ENCODE measurements at regions not wholly inside any gene's neighbourhood (a gene's known extent, or its start where the extent isn't known, plus 50 kb on each side); places are given as distances from the start of the nearest gene placed in this dataset.

GRCh38 chr15:89421219-89421618 is 75.2 kb downstream of the RHCG start:
- DNase-seq = no peak

GRCh38 chr15:89419370-89419984 is 76.9 kb downstream of the RHCG start:
- DNase-seq = no peak

- DNase-seq = no peak
Measured at GRCh38 chr15:89417206-89417725, 79.1 kb downstream of the RHCG start.

- peak; percentile 81 for DNase-seq
Measured at GRCh38 chr15:89416339-89417183, 79.8 kb downstream of the RHCG start.

- no peak for DNase-seq
Measured at GRCh38 chr15:89414571-89414970, 79.9 kb upstream of the POLG start.

- no peak for DNase-seq
Measured at GRCh38 chr15:89413877-89414276, 79.3 kb upstream of the POLG start.

GRCh38 chr15:89412905-89413411 is 78.3 kb upstream of the POLG start:
- no peak for DNase-seq

- no peak for DNase-seq
Measured at GRCh38 chr15:89410039-89410435, 75.4 kb upstream of the POLG start.

GRCh38 chr15:89409184-89410038 is 74.8 kb upstream of the POLG start:
- DNase-seq = no peak

GRCh38 chr15:89408372-89409183 is 74.0 kb upstream of the POLG start:
- DNase-seq = no peak

GRCh38 chr15:89406940-89407607 is 72.5 kb upstream of the POLG start:
- no peak for DNase-seq

- no peak for DNase-seq
Measured at GRCh38 chr15:89406218-89406939, 71.8 kb upstream of the POLG start.

GRCh38 chr15:89405494-89405893 is 70.9 kb upstream of the POLG start:
- no peak for DNase-seq

GRCh38 chr15:89404023-89404422 is 69.4 kb upstream of the POLG start:
- no peak for DNase-seq

GRCh38 chr15:89402518-89402805 is 67.8 kb upstream of the POLG start:
- no peak for DNase-seq

GRCh38 chr15:89401631-89402517 is 67.2 kb upstream of the POLG start:
- no peak for DNase-seq

GRCh38 chr15:89400782-89401545 is 66.3 kb upstream of the POLG start:
- no peak for DNase-seq

GRCh38 chr15:89400116-89400781 is 65.6 kb upstream of the POLG start:
- no peak for DNase-seq
